Lower leg skin (tissue), 3 donors: ENCODE measurements at regions not wholly inside any gene's neighbourhood (a gene's known extent, or its start where the extent isn't known, plus 50 kb on each side); places are given as distances from the start of the nearest gene placed in this dataset.
"Not testable (repeated sequence)": the region's sequence is repeated elsewhere in the genome, so short reads cannot be mapped to it uniquely, and the experiment has no call there.

Source experiments
- CTCF ChIP-seq, 3 donors: fragments of 450-650 bp; IDR thresholded peaks; one replicate each; pipeline ENCODE4 v1.5.1; 2016; ENCODE audit warnings: antibody characterized with exemption in 3 of 3, mild to moderate bottlenecking in 3 of 3, moderate library complexity in 2 of 3
- POLR2A ChIP-seq, 2 donors: fragments of 450-650 bp; IDR thresholded peaks; one replicate each; pipeline ENCODE4 v1.6.1; 2016 to 2017; ENCODE audit warnings: antibody characterized with exemption in 2 of 2, mild to moderate bottlenecking in 1 of 2, moderate library complexity in 1 of 2

GRCh38 chr9:41643571-41644279, 454.6 kb upstream of the ZNG1F start:
- not testable (repeated sequence) for TF ChIP-seq CTCF, POLR2A (IDR thresholded peaks at IDR 0.05)
